HG03442 (cell line): ENCODE measurements at regions not wholly inside any gene's neighbourhood (a gene's known extent, or its start where the extent isn't known, plus 50 kb on each side); places are given as distances from the start of the nearest gene placed in this dataset.

Experiments used
- ATAC-seq: cut with Tn5 transposase; IDR thresholded peaks from one replicate; pipeline ENCODE4 v1.9.1; 2021; ENCODE audit warnings: mild to moderate bottlenecking, moderate library complexity; ENCODE audit not compliant: unreplicated experiment

DNA sequence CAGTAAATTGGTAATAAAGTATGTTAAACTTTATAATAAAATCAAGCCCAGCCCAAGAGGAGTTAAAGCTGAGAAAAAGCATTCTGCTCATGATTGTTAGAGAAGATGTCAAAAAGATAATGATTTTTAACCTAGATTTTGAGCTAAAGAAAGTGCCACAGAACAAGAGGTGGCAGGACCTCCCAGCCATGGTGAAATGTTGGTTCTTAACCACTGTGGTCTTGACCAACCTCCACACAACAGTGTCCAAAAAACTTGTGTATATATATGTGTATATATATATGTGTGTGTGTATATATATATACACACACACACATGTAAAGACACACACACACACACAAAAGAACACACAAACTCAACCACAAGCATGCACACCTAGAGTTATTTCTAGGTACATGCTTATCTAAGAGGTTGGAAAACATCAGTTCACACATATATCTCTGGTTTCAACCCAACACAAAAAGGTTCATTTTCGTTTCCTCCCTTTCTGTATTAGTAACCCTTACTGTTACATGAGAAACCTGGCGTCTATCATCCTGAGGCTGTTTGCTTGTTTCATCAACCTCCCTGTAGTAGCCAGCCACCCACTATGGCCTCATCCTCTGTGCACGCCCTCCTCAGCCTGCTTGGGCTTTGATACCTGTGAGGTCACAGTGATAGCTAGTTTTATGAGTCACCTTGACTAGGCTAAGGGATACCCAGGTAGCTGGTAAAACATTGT, 631.8 kb upstream of the ID2 start:
- peak; percentile 94 for ATAC-seq

GRCh38 chr2:8053216-8053615, 628.6 kb upstream of the ID2 start:
- ATAC-seq = no peak

DNA sequence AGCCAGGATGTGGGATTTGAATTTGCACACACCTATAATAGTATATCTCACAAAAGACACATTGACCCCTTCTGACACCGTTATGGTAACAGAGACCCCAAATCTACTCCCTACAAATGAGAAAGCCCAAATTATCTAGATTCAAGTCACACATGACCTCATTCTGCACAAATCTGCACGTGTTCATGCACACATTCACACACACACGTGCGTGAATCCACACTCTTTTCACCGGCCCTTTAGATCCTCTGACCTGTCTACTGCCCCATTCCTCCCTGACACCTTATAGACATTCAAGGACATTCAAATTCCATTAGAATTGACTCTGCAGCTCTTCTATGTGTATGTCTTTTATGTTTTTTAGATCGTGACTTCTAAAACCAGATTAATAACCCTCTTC, 627.8 kb upstream of the ID2 start:
- no peak for ATAC-seq

DNA sequence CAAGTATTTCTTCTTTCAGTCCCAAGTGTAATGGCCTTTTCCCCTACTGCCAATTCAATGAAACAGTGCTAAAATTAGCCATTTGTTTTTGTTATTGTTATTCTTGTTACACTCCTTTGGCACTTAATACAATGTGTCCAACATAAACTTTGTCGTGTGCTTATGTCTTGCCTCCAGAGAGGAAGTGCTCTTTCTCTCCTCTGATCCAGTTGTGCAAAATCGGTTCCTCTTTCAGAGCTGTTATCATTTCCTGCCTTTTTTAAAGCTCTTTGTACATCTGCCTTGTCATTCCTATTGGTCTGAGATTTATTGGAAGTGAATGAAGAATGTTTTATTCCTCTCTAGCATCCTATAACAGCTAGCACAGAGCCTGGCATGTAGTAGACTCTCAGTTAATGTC, 623.2 kb upstream of the ID2 start:
- no peak for ATAC-seq

GRCh38 chr2:8059255-8059654, 622.6 kb upstream of the ID2 start:
- ATAC-seq = no peak

GRCh38 chr2:8059794-8060193, 622.1 kb upstream of the ID2 start:
- no peak for ATAC-seq

DNA sequence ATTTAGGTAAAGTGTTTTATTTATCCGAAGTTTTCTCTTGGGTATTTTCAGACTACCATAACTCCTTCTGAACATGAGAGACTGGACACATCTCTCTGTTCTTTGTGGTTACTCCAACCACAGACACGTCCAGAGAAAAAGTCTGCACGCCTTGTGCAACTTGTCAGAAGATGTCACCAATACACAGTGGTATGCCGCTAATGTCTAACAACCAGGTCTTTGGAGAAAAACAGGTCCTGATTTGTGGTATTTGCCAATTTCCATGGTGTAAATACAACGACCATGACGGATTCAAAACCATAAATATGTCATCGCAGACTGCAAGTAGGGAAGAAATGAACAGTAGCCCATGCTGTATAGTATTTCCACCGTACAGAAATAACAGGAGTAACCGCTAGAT, 620.6 kb upstream of the ID2 start:
- no peak for ATAC-seq

- ATAC-seq = no peak
Measured at GRCh38 chr2:8064603-8065002, 617.3 kb upstream of the ID2 start.

DNA sequence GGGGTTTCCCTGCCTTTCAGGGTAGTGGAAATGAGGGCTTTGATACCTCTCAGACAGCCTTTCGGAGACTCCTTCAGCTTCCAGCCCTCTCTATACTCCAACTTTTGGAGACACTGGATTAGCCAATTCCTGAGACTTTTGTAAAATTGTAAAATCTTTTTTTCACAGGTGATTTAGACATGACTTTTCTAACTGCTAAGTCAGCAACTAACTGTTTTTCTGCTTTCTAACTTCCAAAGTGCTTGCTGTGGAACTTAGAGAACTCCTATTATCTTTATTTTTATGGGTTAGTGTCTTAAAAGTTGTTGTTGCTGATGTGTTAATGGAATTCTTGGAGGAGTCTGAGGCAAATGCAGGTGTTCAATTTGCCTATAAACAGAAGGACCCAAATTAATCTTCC, 616.7 kb upstream of the ID2 start:
- ATAC-seq = no peak

GRCh38 chr2:8067784-8068336, 614.0 kb upstream of the ID2 start:
- ATAC-seq = no peak

DNA sequence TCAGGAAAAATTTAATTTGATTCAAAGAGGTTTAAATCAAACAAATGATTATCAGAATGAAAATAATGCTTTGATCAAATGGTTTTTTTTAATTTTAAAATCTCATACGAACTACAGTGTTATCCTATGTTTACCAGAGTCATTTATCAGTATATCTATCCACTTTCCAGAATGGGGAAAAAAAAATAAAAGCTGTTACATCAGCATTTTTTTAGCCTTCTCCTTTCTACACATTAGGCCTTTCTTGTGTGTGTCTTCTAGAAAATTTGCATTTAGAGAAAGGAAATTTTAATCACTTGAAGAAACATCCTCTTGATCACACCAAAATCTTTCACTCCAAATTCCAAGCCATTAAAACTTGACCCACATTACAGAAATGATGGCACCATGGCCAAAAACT, 608.9 kb upstream of the ID2 start:
- no peak for ATAC-seq

DNA sequence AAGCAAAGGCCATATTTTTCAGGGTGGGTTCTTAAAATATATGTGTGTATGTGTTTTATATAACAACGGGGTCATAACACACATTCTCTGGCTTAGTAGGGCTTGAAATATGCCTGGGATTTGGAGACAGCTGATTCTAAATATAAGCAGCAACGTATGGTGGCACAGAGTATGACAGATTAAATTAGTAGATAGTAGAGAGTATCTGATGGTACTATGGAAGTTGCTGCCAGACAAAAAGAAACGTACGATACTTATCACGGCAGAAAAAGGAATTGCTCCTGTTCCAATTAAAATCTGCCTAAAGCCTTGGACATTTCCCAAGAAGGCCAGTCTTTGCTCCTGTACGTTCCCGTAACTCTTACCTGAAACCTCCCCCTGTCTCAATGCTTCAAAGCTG, 607.9 kb upstream of the ID2 start:
- no peak for ATAC-seq

DNA sequence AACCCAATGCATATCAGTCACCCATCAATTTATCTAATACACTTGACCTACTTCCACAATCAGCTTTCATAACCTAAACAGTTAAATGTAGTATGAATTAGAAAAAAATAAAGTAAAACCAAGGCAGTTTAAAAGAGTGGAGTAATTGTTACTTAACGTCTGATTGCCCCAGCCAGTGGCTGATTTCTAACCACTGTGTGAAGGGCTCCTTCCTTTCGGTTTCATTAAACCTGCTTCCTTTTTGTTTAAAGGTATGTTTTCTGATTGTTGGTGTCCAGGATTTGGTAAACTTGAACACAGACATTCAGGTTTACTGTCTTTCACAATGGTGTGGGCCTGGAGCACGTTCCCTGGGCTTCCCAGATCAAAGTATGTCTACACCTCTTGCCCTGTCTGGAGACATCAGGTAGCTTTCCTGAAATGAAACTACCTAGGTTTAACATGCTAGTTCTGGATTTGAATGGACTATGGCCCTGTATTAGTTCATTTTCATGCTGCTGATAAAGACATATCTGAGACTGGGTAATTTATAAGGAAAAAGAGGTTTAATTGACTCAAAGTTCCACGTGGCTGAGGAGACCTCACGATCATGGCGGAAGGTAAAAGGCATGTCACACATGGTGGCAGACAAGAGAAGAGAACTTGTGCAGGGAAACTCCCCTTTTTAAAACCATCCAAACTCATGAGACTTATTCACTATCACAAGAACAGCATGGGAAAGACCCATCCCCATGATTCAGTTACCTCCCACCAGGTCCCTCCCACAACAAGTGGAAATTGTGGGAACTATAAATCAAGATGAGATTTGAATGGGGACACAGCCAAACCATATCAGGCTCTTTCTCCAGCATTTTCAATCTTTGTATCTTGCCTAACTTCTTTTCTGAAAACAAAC, 605.2 kb upstream of the ID2 start:
- no peak for ATAC-seq

DNA sequence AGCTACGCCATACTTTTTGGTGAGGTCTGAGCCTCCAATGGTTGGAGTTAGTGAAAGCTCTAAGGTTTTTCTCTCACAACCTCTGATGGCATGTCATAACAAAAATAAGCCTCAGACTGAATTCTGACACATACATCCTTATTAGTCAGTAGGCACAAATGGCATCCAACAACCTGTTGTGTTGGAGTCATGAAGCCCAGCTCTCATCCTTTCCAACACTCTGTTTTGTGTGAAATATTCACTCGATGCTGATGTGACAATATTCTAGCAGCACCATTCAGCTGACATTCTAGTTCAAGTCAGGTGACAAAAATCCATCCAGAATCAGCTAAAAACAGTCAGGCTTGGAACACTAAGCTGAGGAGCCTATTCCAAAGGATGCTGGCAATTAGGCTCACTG, 603.2 kb upstream of the ID2 start:
- ATAC-seq = no peak

GRCh38 chr2:8080063-8080462, 601.8 kb upstream of the ID2 start:
- no peak for ATAC-seq

GRCh38 chr2:8081130-8081529, 600.7 kb upstream of the ID2 start:
- ATAC-seq = no peak

GRCh38 chr2:8082840-8083239, 599.0 kb upstream of the ID2 start:
- no peak for ATAC-seq

GRCh38 chr2:8086357-8086756, 595.5 kb upstream of the ID2 start:
- ATAC-seq = no peak

DNA sequence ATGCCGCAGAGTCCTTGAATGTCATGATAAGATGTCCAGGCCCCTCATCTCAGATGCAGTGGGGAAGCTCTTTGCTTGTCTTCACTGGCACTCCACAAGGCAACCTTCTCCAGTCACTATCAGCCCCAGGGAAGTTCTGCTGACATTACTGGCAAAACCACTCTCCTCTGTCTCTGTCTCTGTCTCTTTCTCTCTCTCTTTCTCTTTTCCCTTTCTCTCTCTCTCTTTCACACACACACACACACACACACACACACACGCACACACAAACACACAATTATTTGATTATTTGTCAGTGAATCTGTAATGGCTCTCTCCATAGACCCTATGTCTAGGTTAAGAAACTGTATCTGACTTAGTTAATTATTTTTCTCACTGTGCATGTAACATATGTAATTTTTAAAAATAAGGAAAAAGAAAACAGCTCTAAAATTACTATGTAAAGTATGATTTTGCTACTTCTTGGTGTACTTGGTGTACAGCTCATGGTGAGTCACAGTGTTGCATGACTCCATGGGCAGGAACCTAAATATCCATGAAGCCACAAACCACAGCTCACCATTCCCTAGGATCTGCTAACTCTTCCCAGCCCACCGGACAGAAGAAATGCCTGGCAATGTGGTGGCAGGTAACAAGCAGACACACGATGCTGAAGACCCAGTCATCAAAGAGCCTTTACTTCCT, 594.9 kb upstream of the ID2 start:
- ATAC-seq = no peak

GRCh38 chr2:8087480-8087840, 594.4 kb upstream of the ID2 start:
- no peak for ATAC-seq

- ATAC-seq = no peak
Measured at GRCh38 chr2:8088810-8089209, 593.0 kb upstream of the ID2 start.

- no peak for ATAC-seq
Measured at GRCh38 chr2:8089596-8089995, 592.3 kb upstream of the ID2 start.
